Effector memory CD8-positive, alpha-beta T cell (primary cell): ENCODE measurements at regions not wholly inside any gene's neighbourhood (a gene's known extent, or its start where the extent isn't known, plus 50 kb on each side); places are given as distances from the start of the nearest gene placed in this dataset.
"Not testable (repeated sequence)": the region's sequence is repeated elsewhere in the genome, so short reads cannot be mapped to it uniquely, and the experiment has no call there.

Experiments used
- ATAC-seq: fragments of 150-1000 bp; cut with Tn5 transposase; replicated peaks from 2 replicates; pipeline ENCODE4 v1.10.0; 2021; ENCODE audit warnings: mild to moderate bottlenecking, moderate library complexity
- DNase-seq, 3 experiments: peaks; one replicate each; pipeline ENCODE4 v3.0.0; 2021
- H3K27ac Mint-ChIP-seq, 2 donors: one replicate each; pipeline ENCODE4 v1.8.0; 2022; ENCODE audit warnings: mild to moderate bottlenecking in 2 of 2, mixed read lengths in 2 of 2, moderate library complexity in 2 of 2
- H3K27me3 Mint-ChIP-seq, 2 donors: one replicate each; pipeline ENCODE4 v1.8.0; 2022; ENCODE audit warnings: mixed read lengths in 2 of 2
- H3K36me3 Mint-ChIP-seq: one replicate; pipeline ENCODE4 v1.8.0; 2022; ENCODE audit warnings: mild to moderate bottlenecking, moderate library complexity, mixed read lengths; ENCODE audit not compliant: insufficient read depth
- H3K4me1 Mint-ChIP-seq, 2 donors: one replicate each; pipeline ENCODE4 v1.8.0; 2022; ENCODE audit warnings: low read depth in 2 of 2, mixed read lengths in 2 of 2
- H3K4me3 Mint-ChIP-seq, 2 donors: one replicate each; pipeline ENCODE4 v1.8.0; 2022; ENCODE audit warnings: mild to moderate bottlenecking in 2 of 2, mixed read lengths in 2 of 2, moderate library complexity in 2 of 2
- H3K9me3 Mint-ChIP-seq, 2 donors: one replicate each; pipeline ENCODE4 v1.8.0; 2022; ENCODE audit warnings: mixed read lengths in 2 of 2

DNA sequence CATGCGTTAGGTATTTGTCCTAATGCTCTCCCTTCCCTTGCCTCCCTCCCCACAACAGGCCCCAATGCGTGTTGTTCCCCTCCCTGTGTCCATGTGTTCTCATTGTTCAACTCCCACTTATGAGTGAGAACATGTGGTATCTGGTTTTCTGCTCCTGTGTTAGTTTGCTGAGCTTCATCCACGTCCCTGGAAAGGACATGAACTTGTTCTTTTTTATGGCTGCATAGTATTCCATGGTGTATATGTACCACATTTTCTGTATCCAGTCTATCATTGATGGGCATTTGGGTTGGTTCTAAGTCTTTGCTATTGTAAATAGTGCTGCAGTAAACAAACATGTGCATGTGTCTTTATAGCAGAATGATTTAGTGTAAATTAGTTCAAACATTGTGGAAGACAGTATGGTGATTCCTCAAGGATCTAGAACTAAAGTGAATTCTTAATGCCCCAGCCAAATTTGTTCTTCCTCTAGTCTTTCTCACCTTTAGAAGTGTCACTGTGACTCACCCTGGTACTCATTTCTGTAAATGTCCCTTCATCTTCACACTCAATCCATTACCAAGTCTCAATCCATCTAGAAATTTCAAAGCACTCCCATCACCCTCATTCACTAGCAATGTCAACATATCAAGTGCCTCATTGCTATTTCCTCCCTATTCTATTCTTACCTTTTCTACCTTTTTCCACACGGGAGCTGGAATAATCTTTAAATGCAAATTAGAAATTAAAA is 123.9 kb downstream of the MREG start:
- not testable (repeated sequence) for H3K4me3 Mint-ChIP-seq, H3K9me3 Mint-ChIP-seq, H3K4me1 Mint-ChIP-seq, H3K27ac Mint-ChIP-seq, ATAC-seq, H3K36me3 Mint-ChIP-seq, DNase-seq
- H3K27me3 Mint-ChIP-seq = peaks cover 26 to 36% of the 10 kb centered on the region in 2 donors

DNA sequence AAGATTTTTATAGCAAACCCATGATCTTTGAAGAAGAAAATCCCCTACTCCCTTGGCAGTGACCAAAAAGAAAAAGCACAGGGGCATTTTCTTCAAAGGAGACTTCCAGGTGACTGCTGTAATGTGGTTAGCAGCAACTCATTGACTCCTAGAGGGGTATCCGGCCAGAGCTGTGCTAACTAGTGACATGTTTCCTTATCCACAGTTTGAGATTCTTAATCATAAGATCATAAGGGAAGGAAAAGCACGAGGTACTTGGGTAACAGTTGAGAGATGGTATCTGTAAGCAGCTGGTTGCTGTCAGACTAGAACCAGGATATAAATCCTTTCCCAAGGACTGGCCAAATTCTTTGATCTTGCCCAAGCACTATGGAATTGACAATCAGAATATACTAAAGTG is 124.7 kb downstream of the MREG start:
- DNase-seq (no peak), ATAC-seq (no peak)
- H3K4me3 Mint-ChIP-seq = no peak overlapping the region
- H3K27ac Mint-ChIP-seq = no peak overlapping the region
- H3K36me3 Mint-ChIP-seq = no peaks in the 10 kb centered on the region
- no peaks in the 10 kb centered on the region for H3K9me3 Mint-ChIP-seq
- peaks cover 26 to 36% of the 10 kb centered on the region in 2 donors for H3K27me3 Mint-ChIP-seq
- H3K4me1 Mint-ChIP-seq = no peaks in the 10 kb centered on the region

DNA sequence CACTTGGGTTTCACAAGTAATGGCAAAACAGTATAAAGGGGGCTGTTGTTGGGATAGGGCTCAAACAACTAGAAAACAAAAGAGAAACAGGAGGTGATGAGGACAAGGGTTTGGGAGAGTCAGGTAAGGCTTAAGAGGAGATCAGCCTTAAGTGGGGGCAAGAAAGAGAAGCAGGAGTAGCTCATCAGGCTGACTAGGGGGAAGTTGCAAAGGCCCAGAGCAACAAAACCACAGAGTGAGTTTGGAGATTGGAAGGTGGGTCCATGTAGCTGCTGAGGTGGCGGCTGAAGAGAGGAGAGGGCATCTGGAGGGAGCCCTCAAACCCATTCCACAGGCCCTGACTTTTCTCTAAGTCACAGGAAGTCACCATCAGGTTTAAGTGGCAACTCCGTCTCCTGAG is 126.0 kb downstream of the MREG start:
- Mint-ChIP-seq H3K27me3 (peaks cover 24 to 36% of the 10 kb centered on the region in 2 donors), H3K27ac (no peak overlapping the region), H3K4me1 (no peaks in the 10 kb centered on the region), H3K9me3 (no peaks in the 10 kb centered on the region), H3K36me3 (no peaks in the 10 kb centered on the region), H3K4me3 (no peak overlapping the region)
- no peak for ATAC-seq
- no peak for DNase-seq

DNA sequence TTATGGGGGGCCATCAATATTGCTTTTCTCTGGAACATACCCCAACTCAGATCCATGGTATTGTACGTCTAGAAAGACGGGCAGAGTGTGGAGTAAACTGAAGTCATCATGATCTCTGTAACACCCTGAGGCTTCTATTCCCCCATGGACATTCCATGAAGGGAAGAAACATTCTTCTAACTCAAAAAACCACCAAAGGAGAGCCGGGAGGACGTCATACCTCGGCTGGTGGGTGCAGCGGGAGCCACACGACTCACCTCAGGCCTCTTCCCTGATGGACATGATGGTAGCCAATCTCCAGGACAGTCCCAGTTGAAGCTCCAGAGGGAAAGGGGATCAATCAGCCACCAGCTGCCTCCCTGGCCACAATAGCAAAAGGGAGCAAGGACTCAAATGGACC is 127.3 kb downstream of the MREG start:
- no peak overlapping the region for H3K4me3 Mint-ChIP-seq
- H3K9me3 Mint-ChIP-seq = no peaks in the 10 kb centered on the region
- ATAC-seq (no peak), DNase-seq (no peak)
- no peaks in the 10 kb centered on the region for H3K36me3 Mint-ChIP-seq
- no peaks in the 10 kb centered on the region for H3K4me1 Mint-ChIP-seq
- peaks cover 23 to 43% of the 10 kb centered on the region in 2 donors for H3K27me3 Mint-ChIP-seq
- H3K27ac Mint-ChIP-seq = no peak overlapping the region

DNA sequence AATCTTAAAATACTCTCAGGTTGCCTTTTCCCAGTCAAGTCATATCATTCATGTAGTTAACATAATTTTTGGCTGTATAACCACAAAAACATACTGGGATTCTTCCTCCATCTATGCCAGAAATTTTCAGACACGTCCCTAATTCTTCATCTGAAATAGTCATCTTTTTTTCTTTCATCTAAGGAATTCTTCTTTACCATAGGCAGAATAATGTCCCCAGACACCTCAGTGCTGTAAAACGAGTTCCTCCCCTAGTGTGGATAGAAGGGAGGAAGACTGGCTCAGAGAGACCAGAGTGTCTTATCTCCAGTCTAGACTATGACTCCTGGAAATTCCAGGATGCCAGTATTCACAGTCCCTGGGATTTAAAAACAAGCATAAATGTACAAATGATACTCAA is 127.8 kb downstream of the MREG start:
- Mint-ChIP-seq H3K4me3 (no peak overlapping the region), H3K27me3 (peaks cover 28 to 48% of the 10 kb centered on the region in 2 donors), H3K9me3 (no peaks in the 10 kb centered on the region), H3K4me1 (no peaks in the 10 kb centered on the region), H3K27ac (no peak overlapping the region), H3K36me3 (no peaks in the 10 kb centered on the region)
- ATAC-seq (no peak), DNase-seq (no peak)

DNA sequence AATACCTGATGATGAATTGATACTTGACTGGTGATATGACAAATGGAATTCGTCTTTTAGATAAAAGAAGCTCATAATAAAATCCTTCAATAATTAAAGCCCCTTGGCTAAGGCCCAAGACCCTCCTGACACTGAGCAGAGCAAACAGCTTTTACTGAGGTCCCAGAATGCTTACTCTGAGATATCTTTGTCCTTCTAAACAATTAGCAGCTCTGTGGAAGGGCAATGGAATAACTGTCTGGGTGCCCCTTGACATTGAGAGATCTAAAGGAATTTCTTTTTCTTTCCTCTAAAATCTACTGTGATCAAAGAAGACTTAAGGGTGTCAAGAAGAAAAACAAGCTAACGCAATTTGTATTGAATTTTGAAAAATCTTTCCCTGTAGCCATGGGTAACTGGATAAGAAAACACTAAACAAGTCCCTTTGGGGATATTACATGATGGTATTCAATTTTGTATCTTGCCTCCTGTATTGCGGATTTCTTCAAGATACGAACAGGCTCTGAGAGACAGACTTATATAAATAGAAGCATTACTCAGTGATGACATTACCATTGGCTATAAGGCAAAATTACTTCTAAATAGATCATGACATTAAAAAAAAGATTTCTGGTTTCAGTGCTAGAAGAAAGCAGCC is 128.8 kb downstream of the MREG start:
- Mint-ChIP-seq H3K9me3 (no peaks in the 10 kb centered on the region), H3K36me3 (no peaks in the 10 kb centered on the region), H3K27ac (no peak overlapping the region), H3K4me1 (no peaks in the 10 kb centered on the region), H3K4me3 (no peak overlapping the region), H3K27me3 (peaks cover 33 to 49% of the 10 kb centered on the region in 2 donors)
- no peak for ATAC-seq
- DNase-seq = no peak

DNA sequence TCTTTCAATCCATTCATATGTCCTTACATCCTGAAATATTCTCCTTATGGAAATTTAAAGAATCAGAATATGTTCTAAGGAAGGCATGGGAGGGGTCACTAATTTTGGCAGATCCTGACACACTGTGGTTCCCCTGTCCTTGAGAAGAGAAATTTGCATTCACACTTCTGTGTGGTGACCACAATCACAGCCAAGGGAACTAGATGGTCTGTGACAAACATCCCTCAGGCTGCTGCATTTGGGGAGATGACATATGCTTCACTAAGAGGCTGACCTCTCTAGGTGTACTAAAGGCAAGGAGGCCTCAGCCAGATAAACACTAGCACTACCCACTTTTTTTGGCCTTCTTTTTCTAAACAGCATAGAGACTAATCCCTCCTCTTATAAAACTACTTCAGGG is 129.6 kb downstream of the MREG start:
- ATAC-seq (no peak), DNase-seq (no peak)
- Mint-ChIP-seq H3K4me3 (no peak overlapping the region), H3K27me3 (peaks cover 28 to 45% of the 10 kb centered on the region in 2 donors), H3K9me3 (no peaks in the 10 kb centered on the region), H3K36me3 (no peaks in the 10 kb centered on the region), H3K27ac (no peak overlapping the region), H3K4me1 (no peaks in the 10 kb centered on the region)

DNA sequence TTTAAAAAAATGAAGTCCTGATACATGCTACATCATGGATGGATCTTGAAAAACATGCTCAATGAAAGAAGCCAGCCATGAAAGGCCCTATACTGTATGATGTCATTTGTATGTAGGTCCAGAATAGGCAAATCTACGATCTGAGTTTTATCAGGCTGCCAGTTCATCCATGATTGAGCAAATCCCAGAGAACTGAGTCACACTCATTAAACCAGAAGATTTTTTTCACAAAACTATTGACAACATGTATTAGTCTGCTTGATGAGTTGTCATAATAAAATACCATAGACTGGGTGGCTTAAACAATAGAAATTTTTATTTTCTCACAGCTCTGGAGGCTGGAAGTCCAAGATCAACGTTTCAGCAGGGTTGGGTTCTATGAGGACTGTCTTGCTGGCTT is 130.7 kb downstream of the MREG start:
- no peak for ATAC-seq
- DNase-seq = no peak
- Mint-ChIP-seq H3K36me3 (no peaks in the 10 kb centered on the region), H3K4me1 (no peaks in the 10 kb centered on the region), H3K4me3 (no peak overlapping the region), H3K9me3 (no peaks in the 10 kb centered on the region), H3K27me3 (peaks cover 28 to 45% of the 10 kb centered on the region in 2 donors), H3K27ac (no peak overlapping the region)

DNA sequence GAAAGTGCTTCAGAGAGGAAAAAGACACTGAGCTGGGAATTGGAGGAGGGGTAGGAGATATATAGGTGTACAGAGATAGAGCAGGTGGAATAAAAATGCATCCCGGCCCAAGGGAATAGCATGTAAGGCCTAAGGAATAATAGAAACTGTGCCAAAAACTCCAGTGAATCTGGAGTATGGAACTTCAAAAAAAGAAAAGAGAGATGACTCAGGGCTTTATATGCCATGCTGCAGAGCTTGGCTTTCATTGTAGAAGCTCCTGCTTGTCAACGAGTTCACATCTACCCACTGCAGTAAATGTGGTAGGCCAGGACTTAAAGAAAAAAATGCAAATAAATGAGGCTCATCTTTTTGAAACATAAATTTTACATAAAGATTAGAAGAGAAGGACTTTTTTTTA is 131.8 kb downstream of the MREG start:
- DNase-seq (no peak), ATAC-seq (no peak)
- H3K9me3 Mint-ChIP-seq = no peaks in the 10 kb centered on the region
- H3K4me3 Mint-ChIP-seq = no peak overlapping the region
- H3K36me3 Mint-ChIP-seq = no peaks in the 10 kb centered on the region
- H3K4me1 Mint-ChIP-seq = no peaks in the 10 kb centered on the region
- peaks cover 28 to 36% of the 10 kb centered on the region in 2 donors for H3K27me3 Mint-ChIP-seq
- no peak overlapping the region for H3K27ac Mint-ChIP-seq

DNA sequence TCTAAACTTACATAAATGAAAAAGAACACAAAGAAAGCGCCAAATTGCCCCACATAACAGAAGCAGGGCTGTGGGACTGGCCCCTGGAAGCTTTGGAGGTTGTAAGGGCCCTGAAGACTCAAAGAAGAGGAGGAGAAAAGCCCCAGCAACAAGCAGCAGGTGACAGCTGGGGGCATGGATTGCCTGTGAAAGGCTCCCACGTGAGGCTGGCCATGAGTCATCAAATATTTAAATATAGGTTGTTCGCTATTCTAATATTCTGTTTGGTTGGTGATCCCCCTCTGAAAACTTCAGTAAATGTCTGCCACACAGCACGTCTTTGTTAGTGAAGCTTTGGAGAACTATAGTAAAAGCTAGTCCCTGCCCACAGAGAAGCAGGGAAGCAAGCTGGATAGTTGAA is 132.4 kb downstream of the MREG start:
- no peak overlapping the region for H3K27ac Mint-ChIP-seq
- no peaks in the 10 kb centered on the region for H3K36me3 Mint-ChIP-seq
- H3K4me1 Mint-ChIP-seq = no peaks in the 10 kb centered on the region
- H3K9me3 Mint-ChIP-seq = no peaks in the 10 kb centered on the region
- H3K4me3 Mint-ChIP-seq = no peak overlapping the region
- DNase-seq (no peak), ATAC-seq (no peak)
- H3K27me3 Mint-ChIP-seq = peaks cover 28 to 31% of the 10 kb centered on the region in 2 donors

DNA sequence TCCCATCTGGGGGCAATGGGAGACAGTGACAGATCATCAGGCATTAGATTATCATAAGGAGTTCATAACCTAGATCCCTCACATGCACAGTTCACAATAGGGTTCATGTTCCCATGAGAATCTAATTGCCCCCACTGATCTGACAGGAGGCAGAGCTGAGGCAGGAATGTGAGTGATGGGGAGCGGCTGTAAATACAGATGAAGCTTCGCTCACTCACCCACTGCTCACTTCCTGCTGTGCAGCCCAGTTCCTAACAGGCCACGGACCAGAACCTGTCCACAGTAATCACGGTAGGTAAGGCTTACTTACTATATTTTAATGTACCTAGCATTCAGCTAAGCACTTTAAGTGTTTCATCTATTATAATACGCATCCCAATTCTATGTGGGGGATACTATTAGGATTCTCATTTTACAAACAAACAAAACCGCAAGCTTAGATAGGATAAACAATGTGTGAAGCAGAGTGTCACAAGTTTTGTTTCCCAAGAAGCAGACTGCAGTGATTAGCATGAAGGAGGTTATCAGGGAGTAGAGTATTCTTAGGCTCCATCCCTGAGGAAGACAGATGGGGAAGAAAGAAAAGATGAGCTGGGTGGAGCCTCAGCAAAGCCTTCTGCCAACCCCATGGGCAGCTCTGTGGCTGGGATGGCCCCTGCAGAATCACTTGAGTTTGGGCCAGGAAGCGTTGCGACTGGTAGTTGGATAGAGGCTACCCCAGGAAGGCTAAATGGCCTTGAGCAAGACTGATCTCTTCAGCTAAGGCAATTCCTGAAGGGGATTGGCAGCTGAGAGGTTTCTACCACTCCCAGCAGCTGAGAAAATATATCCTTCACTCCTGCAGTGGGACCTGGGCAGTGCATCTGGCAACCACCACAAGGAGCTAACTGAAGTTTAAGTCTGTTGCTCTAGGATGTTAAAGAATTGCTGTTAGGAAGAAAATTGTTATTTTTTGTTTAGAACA is 133.1 kb downstream of the MREG start:
- Mint-ChIP-seq H3K4me1 (no peaks in the 10 kb centered on the region), H3K27ac (no peak overlapping the region), H3K9me3 (no peaks in the 10 kb centered on the region), H3K36me3 (no peaks in the 10 kb centered on the region), H3K27me3 (peaks cover 25 to 30% of the 10 kb centered on the region in 2 donors), H3K4me3 (no peak overlapping the region)
- ATAC-seq (no peak), DNase-seq (no peak)

DNA sequence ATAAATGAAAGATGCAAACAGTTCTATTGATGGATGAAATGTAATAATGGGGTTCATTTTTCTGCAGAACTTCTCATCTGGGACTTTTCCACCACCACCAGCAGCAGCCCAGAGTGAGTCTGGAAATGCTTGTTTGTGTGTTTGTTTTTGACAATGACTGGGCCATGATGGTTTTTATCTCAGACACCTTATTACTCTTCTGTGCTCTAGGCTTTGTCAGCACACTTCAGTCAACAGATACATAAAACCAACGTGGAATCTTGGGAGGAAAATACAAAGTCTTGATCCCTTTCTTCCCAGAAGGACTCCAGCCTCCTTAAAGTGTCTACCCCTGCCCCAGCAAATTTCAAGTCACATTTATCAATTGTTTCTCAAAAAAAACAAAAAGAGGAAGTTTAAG is 134.0 kb downstream of the MREG start:
- Mint-ChIP-seq H3K4me1 (no peaks in the 10 kb centered on the region), H3K9me3 (no peaks in the 10 kb centered on the region), H3K27me3 (peaks cover 23 to 25% of the 10 kb centered on the region in 2 donors), H3K36me3 (no peaks in the 10 kb centered on the region), H3K4me3 (no peak overlapping the region), H3K27ac (no peak overlapping the region)
- ATAC-seq (no peak), DNase-seq (no peak)

DNA sequence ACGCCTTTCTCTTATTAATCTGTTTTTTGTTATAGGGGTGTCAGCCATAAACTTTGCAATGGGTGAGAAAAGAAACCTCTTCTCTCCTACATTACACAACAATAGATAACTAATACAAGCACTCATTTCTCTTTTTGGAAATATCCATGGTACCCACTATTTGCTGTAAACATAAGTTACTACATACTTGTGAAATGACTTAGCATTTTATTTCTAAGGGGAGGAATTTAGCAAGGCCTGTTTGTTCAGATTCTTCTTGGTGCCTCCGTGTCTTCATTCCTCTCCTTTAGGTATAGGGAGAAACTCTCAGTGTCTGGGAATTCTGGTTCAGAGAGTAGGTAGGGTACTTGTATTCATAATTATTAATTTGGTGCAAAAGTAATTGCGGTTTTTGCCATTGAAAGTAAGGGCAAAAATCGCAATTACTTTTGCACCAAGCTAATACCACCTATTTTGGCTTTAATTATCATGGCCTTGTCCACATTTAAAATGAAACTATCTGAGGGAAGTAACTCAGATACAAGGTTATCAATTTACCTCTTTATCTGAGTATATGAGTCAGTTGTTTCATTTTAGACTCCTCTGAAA is 134.8 kb downstream of the MREG start:
- DNase-seq = no peak
- no peaks in the 10 kb centered on the region for H3K4me1 Mint-ChIP-seq
- H3K27ac Mint-ChIP-seq = no peak overlapping the region
- no peaks in the 10 kb centered on the region for H3K36me3 Mint-ChIP-seq
- H3K4me3 Mint-ChIP-seq = no peak overlapping the region
- no peak for ATAC-seq
- peaks cover 23 to 25% of the 10 kb centered on the region in 2 donors for H3K27me3 Mint-ChIP-seq
- H3K9me3 Mint-ChIP-seq = no peaks in the 10 kb centered on the region
